Duodenal mucosa (tissue), 2 donors: ENCODE measurements at regions not wholly inside any gene's neighbourhood (a gene's known extent, or its start where the extent isn't known, plus 50 kb on each side); places are given as distances from the start of the nearest gene placed in this dataset.
"Not testable (repeated sequence)": the region's sequence is repeated elsewhere in the genome, so short reads cannot be mapped to it uniquely, and the experiment has no call there.

ENCODE experiments used
- H3K27ac ChIP-seq: one replicate; pipeline ENCODE4 v1.7.0; 2013; ENCODE audit warnings: low read depth, low read length
- H3K27me3 ChIP-seq, 2 donors: one replicate each; pipeline ENCODE4 v1.7.0; 2013; ENCODE audit warnings: low read length in 2 of 2, control low read depth in 1 of 2; ENCODE audit not compliant: insufficient read depth in 2 of 2, control insufficient read depth in 1 of 2
- H3K36me3 ChIP-seq, 2 donors: one replicate each; pipeline ENCODE4 v1.7.0; 2013; ENCODE audit warnings: low read length in 2 of 2, control low read depth in 1 of 2; ENCODE audit not compliant: insufficient read depth in 2 of 2, control insufficient read depth in 1 of 2
- H3K4me1 ChIP-seq, 2 donors: one replicate each; pipeline ENCODE4 v1.7.0; 2013; ENCODE audit warnings: low read length in 2 of 2, control low read depth in 1 of 2; ENCODE audit not compliant: insufficient read depth in 2 of 2, control insufficient read depth in 1 of 2
- H3K4me3 ChIP-seq, 2 donors: one replicate each; pipeline ENCODE4 v1.7.0; 2013; ENCODE audit warnings: low read length in 2 of 2, low read depth in 1 of 2
- H3K9ac ChIP-seq, 2 donors: one replicate each; pipeline ENCODE4 v1.7.0; 2013; ENCODE audit warnings: low read length in 2 of 2, low read depth in 1 of 2
- H3K9me3 ChIP-seq, 2 donors: one replicate each; pipeline ENCODE4 v1.7.0; 2013; ENCODE audit warnings: low read length in 2 of 2, control low read depth in 1 of 2; ENCODE audit not compliant: control insufficient read depth in 1 of 2

GRCh38 chr1:83055391-83056170 is 943.4 kb downstream of the TTLL7 start:
- no peak overlapping the region for H3K4me3 ChIP-seq
- no peaks in the 10 kb centered on the region for H3K27me3 ChIP-seq
- H3K4me1 ChIP-seq: no peaks in the 10 kb centered on the region
- no peaks in the 10 kb centered on the region for H3K36me3 ChIP-seq
- no peak overlapping the region for H3K27ac ChIP-seq
- H3K9me3 ChIP-seq: peaks cover 0 to 3% of the 10 kb centered on the region in 2 donors
- no peak overlapping the region for H3K9ac ChIP-seq

GRCh38 chr1:83053446-83053845 is 945.5 kb downstream of the TTLL7 start:
- Histone ChIP-seq H3K27me3 (no peaks in the 10 kb centered on the region), H3K9me3 (peaks cover 0 to 3% of the 10 kb centered on the region in 2 donors), H3K27ac (no peak overlapping the region), H3K4me1 (no peaks in the 10 kb centered on the region), H3K9ac (no peak overlapping the region), H3K4me3 (no peak overlapping the region), H3K36me3 (no peaks in the 10 kb centered on the region)

- no peak overlapping the region for H3K9ac ChIP-seq
- no peaks in the 10 kb centered on the region for H3K27me3 ChIP-seq
- H3K36me3 ChIP-seq: no peaks in the 10 kb centered on the region
- H3K27ac ChIP-seq: no peak overlapping the region
- peaks cover 0 to 3% of the 10 kb centered on the region in 2 donors for H3K9me3 ChIP-seq
- H3K4me3 ChIP-seq: no peak overlapping the region
- no peaks in the 10 kb centered on the region for H3K4me1 ChIP-seq
Measured at GRCh38 chr1:83052865-83053264, 946.1 kb downstream of the TTLL7 start.

- not testable (repeated sequence) for H3K27ac ChIP-seq, H3K36me3 ChIP-seq, H3K27me3 ChIP-seq, H3K9me3 ChIP-seq, H3K9ac ChIP-seq, H3K4me1 ChIP-seq, H3K4me3 ChIP-seq
Measured at GRCh38 chr1:83051053-83051452, 947.9 kb downstream of the TTLL7 start.

DNA sequence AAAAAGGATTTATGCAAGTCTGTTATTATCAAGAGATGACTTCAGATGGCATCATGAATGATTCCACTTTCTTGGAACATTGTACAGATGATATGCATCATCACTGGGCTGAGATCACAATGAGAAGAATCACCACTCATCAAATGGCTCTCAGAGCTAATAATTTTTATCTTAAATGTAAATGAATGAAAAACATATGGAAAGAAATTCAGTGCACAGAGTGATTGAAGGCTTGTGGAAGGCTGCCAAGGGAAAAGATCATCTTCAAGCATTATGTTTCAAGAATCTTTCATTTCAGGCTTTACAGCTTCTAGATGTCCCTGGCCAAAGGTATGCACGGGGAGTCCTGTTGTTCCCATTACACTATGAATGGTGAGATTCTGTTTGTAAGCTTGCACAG is 955.7 kb downstream of the TTLL7 start:
- Histone ChIP-seq H3K9me3 (no peaks in the 10 kb centered on the region), H3K4me1 (no peaks in the 10 kb centered on the region), H3K27me3 (no peaks in the 10 kb centered on the region), H3K9ac (no peak overlapping the region), H3K4me3 (no peak overlapping the region), H3K36me3 (no peaks in the 10 kb centered on the region), H3K27ac (no peak overlapping the region)

- not testable (repeated sequence) for H3K27ac ChIP-seq, H3K9ac ChIP-seq, H3K36me3 ChIP-seq, H3K4me1 ChIP-seq, H3K9me3 ChIP-seq, H3K4me3 ChIP-seq, H3K27me3 ChIP-seq
Measured at GRCh38 chr1:83039091-83039490, 959.8 kb downstream of the TTLL7 start.

DNA sequence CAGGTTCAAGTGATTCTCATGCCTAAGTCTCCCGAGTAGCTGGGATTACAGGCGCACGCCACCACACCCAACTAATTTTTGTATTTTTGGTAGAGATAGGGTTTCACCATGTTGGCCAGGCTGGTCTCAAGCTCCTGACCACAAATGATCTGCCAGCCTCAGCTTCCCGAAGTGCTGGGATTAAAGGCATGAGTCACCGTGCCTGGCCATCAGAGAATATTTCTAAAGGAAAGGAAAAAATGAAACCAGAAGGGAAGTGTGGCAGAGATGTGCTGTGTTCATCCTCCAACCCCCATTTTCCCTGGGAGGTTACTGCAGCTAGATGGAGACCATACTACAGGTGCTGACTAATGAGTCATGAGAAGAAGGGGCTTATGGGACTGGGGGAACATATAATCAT is 964.1 kb downstream of the TTLL7 start:
- peaks cover 2 to 13% of the 10 kb centered on the region in 2 donors for H3K9me3 ChIP-seq
- H3K27ac ChIP-seq: no peak overlapping the region
- H3K4me3 ChIP-seq: no peak overlapping the region
- no peaks in the 10 kb centered on the region for H3K27me3 ChIP-seq
- no peak overlapping the region for H3K9ac ChIP-seq
- H3K4me1 ChIP-seq: no peaks in the 10 kb centered on the region
- no peaks in the 10 kb centered on the region for H3K36me3 ChIP-seq

DNA sequence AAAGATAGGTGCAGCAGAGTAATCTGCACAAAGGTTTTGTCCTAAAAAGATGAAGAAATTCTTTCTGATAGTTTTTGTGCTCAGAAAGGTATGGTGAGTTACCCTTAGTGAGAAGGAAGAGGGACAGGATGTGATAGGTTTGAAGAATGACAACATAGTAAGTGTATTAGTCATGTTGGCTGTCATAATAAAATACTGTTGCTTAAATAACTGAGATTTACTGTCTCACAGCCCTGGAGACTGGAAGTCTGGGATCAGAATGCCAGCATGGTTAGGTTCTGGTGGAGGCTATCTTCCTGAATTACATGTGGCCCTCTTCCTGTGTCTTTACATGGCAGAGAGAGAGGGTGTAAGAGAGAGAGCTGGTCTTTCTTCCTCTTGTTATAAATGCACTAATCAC is 965.2 kb downstream of the TTLL7 start:
- H3K27me3 ChIP-seq: no peaks in the 10 kb centered on the region
- H3K9me3 ChIP-seq: peaks cover 2 to 13% of the 10 kb centered on the region in 2 donors
- H3K9ac ChIP-seq: no peak overlapping the region
- H3K4me1 ChIP-seq: no peaks in the 10 kb centered on the region
- no peak overlapping the region for H3K4me3 ChIP-seq
- H3K36me3 ChIP-seq: no peaks in the 10 kb centered on the region
- H3K27ac ChIP-seq: no peak overlapping the region

GRCh38 chr1:83029916-83030315 is 969.0 kb downstream of the TTLL7 start:
- no peaks in the 10 kb centered on the region for H3K36me3 ChIP-seq
- no peaks in the 10 kb centered on the region for H3K4me1 ChIP-seq
- H3K27ac ChIP-seq: no peak overlapping the region
- no peak overlapping the region for H3K9ac ChIP-seq
- H3K27me3 ChIP-seq: no peaks in the 10 kb centered on the region
- no peak overlapping the region for H3K4me3 ChIP-seq
- H3K9me3 ChIP-seq: peaks cover 0 to 5% of the 10 kb centered on the region in 2 donors

GRCh38 chr1:83029050-83029449 is 969.9 kb downstream of the TTLL7 start:
- Histone ChIP-seq H3K4me1 (no peaks in the 10 kb centered on the region), H3K36me3 (no peaks in the 10 kb centered on the region), H3K9ac (no peak overlapping the region), H3K4me3 (no peak overlapping the region), H3K9me3 (peaks cover 0 to 5% of the 10 kb centered on the region in 2 donors), H3K27me3 (no peaks in the 10 kb centered on the region), H3K27ac (no peak overlapping the region)
